Nephron (organoid): ENCODE measurements at regions not wholly inside any gene's neighbourhood (a gene's known extent, or its start where the extent isn't known, plus 50 kb on each side); places are given as distances from the start of the nearest gene placed in this dataset.

ENCODE experiments used
- H3K27ac Mint-ChIP-seq, 3 experiments: 2 replicates each; pipeline ENCODE4 v1.8.0; 2020; ENCODE audit warnings: mixed read lengths in 3 of 3, mild to moderate bottlenecking in 2 of 3, moderate library complexity in 1 of 3
- H3K27me3 Mint-ChIP-seq: 2 replicates; pipeline ENCODE4 v1.8.0; 2021; ENCODE audit warnings: low read depth, mild to moderate bottlenecking, moderate library complexity, mixed read lengths
- H3K36me3 Mint-ChIP-seq: 2 replicates; pipeline ENCODE4 v1.8.0; 2020; ENCODE audit warnings: low read depth, mixed read lengths
- H3K4me1 Mint-ChIP-seq: 2 replicates; pipeline ENCODE4 v1.8.0; 2020; ENCODE audit warnings: mixed read lengths
- H3K4me3 Mint-ChIP-seq, 3 experiments: 2 replicates each; pipeline ENCODE4 v1.8.0; 2020; ENCODE audit warnings: mild to moderate bottlenecking in 3 of 3, mixed read lengths in 3 of 3, moderate library complexity in 2 of 3
- H3K9me3 Mint-ChIP-seq: 2 replicates; pipeline ENCODE4 v1.8.0; 2020; ENCODE audit warnings: mixed read lengths
- TF ChIP-seq, protein P1 (sequence below), 3 experiments: fragments of 200-600 bp; sonication (generic); IDR thresholded peaks; one replicate each; pipeline ENCODE4 v1.5.0; 2021; ENCODE audit warnings: antibody characterized with exemption in 3 of 3; ENCODE audit not compliant: unreplicated experiment in 3 of 3

DNA sequence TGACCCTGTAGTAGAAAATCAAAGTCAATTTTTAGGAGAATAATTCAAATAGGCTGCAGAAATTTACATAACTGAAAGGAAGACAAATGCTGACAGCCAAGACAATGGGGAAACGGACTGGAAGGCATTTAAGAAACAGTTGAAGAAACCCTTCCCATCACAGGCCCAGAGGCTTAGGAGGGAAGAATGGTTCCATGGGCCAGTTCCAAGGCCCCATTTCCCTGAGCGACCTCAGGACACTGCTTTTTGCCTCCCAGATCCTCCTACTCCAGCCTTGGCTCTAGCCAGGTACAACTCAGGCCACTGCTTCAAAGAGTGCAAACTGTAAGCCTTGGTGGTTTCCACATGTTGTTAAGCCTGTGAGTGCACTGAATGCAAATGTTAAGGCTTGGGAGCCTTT lies 184.1 kb upstream of the SGCD start:
- no peaks in the 10 kb centered on the region for H3K27me3 Mint-ChIP-seq
- no peak overlapping the region for H3K4me3 Mint-ChIP-seq
- TF ChIP-seq, protein P1, sequence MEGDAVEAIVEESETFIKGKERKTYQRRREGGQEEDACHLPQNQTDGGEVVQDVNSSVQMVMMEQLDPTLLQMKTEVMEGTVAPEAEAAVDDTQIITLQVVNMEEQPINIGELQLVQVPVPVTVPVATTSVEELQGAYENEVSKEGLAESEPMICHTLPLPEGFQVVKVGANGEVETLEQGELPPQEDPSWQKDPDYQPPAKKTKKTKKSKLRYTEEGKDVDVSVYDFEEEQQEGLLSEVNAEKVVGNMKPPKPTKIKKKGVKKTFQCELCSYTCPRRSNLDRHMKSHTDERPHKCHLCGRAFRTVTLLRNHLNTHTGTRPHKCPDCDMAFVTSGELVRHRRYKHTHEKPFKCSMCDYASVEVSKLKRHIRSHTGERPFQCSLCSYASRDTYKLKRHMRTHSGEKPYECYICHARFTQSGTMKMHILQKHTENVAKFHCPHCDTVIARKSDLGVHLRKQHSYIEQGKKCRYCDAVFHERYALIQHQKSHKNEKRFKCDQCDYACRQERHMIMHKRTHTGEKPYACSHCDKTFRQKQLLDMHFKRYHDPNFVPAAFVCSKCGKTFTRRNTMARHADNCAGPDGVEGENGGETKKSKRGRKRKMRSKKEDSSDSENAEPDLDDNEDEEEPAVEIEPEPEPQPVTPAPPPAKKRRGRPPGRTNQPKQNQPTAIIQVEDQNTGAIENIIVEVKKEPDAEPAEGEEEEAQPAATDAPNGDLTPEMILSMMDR (IDR thresholded peaks at IDR 0.05; ENCODE audit: unreplicated experiment in 3 of 3): no peak
- H3K27ac Mint-ChIP-seq: no peak overlapping the region
- peaks cover 24% of the 10 kb centered on the region for H3K9me3 Mint-ChIP-seq
- no peaks in the 10 kb centered on the region for H3K36me3 Mint-ChIP-seq
- peaks cover 7% of the 10 kb centered on the region for H3K4me1 Mint-ChIP-seq

GRCh38 chr5:156147261-156147943 lies 179.6 kb upstream of the SGCD start:
- no peaks in the 10 kb centered on the region for H3K36me3 Mint-ChIP-seq
- TF ChIP-seq, protein P1 (IDR thresholded peaks at IDR 0.05; ENCODE audit: unreplicated experiment in 3 of 3): no peak
- H3K4me1 Mint-ChIP-seq: peaks cover 15% of the 10 kb centered on the region
- no peak overlapping the region for H3K4me3 Mint-ChIP-seq
- peaks cover 11% of the 10 kb centered on the region for H3K9me3 Mint-ChIP-seq
- peak overlapping the region; percentile 21 to 48 (median 40) for H3K27ac Mint-ChIP-seq
- peaks cover 4% of the 10 kb centered on the region for H3K27me3 Mint-ChIP-seq

- H3K27me3 Mint-ChIP-seq: peaks cover 4% of the 10 kb centered on the region
- no peaks in the 10 kb centered on the region for H3K36me3 Mint-ChIP-seq
- H3K9me3 Mint-ChIP-seq: peaks cover 7% of the 10 kb centered on the region
- H3K27ac Mint-ChIP-seq: peak overlapping the region; percentile 21 to 48 (median 40)
- TF ChIP-seq, protein P1 (IDR thresholded peaks at IDR 0.05; ENCODE audit: unreplicated experiment in 3 of 3): no peak
- H3K4me3 Mint-ChIP-seq: no peak overlapping the region
- peaks cover 15% of the 10 kb centered on the region for H3K4me1 Mint-ChIP-seq
These were observed 179.0 kb upstream of the SGCD start for GRCh38 chr5:156147944-156148285.

GRCh38 chr5:156148301-156148700 lies 178.7 kb upstream of the SGCD start:
- peak overlapping the region; percentile 48 to 81 (median 51) for H3K27ac Mint-ChIP-seq
- H3K9me3 Mint-ChIP-seq: peaks cover 7% of the 10 kb centered on the region
- TF ChIP-seq, protein P1 (IDR thresholded peaks at IDR 0.05; ENCODE audit: unreplicated experiment in 3 of 3): no peak
- H3K36me3 Mint-ChIP-seq: no peaks in the 10 kb centered on the region
- no peak overlapping the region for H3K4me3 Mint-ChIP-seq
- H3K27me3 Mint-ChIP-seq: peaks cover 4% of the 10 kb centered on the region
- H3K4me1 Mint-ChIP-seq: peaks cover 15% of the 10 kb centered on the region

DNA sequence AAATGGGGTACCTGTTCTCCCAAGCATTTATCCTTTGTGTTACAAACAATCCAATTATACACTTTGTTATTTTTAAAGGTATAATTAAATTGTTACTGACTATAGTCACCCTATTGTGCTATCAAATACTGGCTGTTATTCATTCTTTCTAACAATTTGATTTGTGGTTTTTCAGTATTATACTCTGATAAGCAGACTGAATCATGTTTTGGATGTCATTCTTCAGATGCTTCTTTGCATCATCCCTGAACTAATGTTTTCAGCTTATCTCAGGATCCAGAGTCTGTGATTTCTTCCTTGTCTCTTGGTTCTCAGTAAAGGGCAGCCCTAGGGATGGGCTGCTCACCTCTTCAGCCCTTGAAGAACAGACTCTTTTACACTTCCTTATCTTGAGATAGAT lies 177.8 kb upstream of the SGCD start:
- Mint-ChIP-seq H3K9me3 (peaks cover 7% of the 10 kb centered on the region), H3K4me1 (peaks cover 15% of the 10 kb centered on the region), H3K27ac (peak overlapping the region in 2 of 3 experiments; percentile 37 to 43)

More for the DNA sequence above, 177.8 kb upstream of the SGCD start:
- no peaks in the 10 kb centered on the region for H3K36me3 Mint-ChIP-seq
- H3K27me3 Mint-ChIP-seq: peaks cover 4% of the 10 kb centered on the region
- H3K4me3 Mint-ChIP-seq: no peak overlapping the region
- TF ChIP-seq, protein P1 (IDR thresholded peaks at IDR 0.05; ENCODE audit: unreplicated experiment in 3 of 3): no peak
